Activated naive CD4-positive, alpha-beta T cell treated with anti-CD3 and anti-CD28 coated beads for 36 hours (primary cell): ENCODE measurements at regions not wholly inside any gene's neighbourhood (a gene's known extent, or its start where the extent isn't known, plus 50 kb on each side); places are given as distances from the start of the nearest gene placed in this dataset.

Source experiments
- CTCF ChIA-PET: fragments of 350-600 bp; sonication (Branson Sonifier 250); formaldehyde crosslinking; loops from one replicate; lab custom pipeline; 2021; ENCODE audit warnings: antibody characterized with exemption; lab: Charles Lee
- DNase-seq: peaks from one replicate; pipeline ENCODE4 v3.0.0-alpha.2; 2020
- H3K27ac Mint-ChIP-seq: one replicate; pipeline ENCODE4 v1.8.0; 2021; ENCODE audit warnings: mild to moderate bottlenecking, mixed read lengths
- H3K27me3 Mint-ChIP-seq: one replicate; pipeline ENCODE4 v1.8.0; 2021; ENCODE audit warnings: low read depth, mixed read lengths
- H3K36me3 Mint-ChIP-seq: one replicate; pipeline ENCODE4 v1.8.0; 2021; ENCODE audit warnings: low read depth, mixed read lengths
- H3K4me1 Mint-ChIP-seq: one replicate; pipeline ENCODE4 v1.8.0; 2021; ENCODE audit warnings: low read depth, mixed read lengths
- H3K4me3 Mint-ChIP-seq: one replicate; pipeline ENCODE4 v1.8.0; 2021; ENCODE audit warnings: mild to moderate bottlenecking, moderate library complexity, mixed read lengths
- H3K9me3 Mint-ChIP-seq: one replicate; pipeline ENCODE4 v1.8.0; 2021; ENCODE audit warnings: mixed read lengths
- intact Hi-C: fragments of 100-400 bp; cut with micrococcal nuclease; formaldehyde crosslinking; loops from one replicate; pipeline ENCODE4 v1.15.1; 2023

DNA sequence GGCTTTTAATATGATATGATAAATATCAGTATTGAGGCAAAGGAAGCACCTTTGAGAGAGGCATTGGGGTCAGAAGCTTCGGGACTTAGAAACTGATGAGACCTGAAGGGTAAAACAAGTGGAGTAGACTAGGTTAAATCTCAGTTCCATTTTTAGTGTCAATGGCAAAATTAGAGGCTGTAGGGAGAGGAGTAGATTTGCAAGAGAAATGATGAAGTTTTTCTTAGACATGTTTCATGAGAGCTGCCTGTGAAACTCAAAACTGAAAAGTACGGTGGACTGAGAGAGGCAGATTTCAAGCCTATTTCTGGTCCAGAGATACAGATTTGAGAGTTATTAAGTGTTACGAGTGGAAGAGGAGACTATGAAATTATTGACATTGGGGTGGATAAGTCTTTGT is 278.5 kb downstream of the TAF11L14 start:
- Mint-ChIP-seq H3K9me3 (peaks cover 5% of the 10 kb centered on the region), H3K27me3 (no peaks in the 10 kb centered on the region), H3K36me3 (no peaks in the 10 kb centered on the region), H3K27ac (no peak overlapping the region), H3K4me3 (no peak overlapping the region), H3K4me1 (no peaks in the 10 kb centered on the region)
- DNase-seq, result no peak
- intact Hi-C loops, result no loop called here
- CTCF ChIA-PET, result no interaction called here

DNA sequence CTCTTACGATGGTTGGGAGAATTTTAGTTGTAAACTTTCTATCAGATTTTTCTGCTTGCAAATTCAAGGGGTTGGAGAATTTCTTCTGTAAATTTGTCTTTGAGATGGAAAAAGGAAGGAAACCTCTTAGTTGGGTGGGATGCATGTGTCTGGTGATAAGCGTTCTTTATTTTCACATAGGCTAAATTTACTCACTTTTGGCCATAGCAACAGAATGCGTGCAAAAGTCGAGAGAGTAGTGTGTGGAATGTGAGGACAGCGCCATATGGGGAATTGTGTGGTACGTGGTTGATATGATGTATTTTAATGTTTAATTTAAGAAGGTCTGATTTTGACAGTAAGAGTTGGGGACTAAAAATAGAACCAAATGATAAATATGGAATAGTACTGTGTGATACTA is 282.2 kb downstream of the TAF11L14 start:
- no peak for DNase-seq
- H3K27ac Mint-ChIP-seq, result no peak overlapping the region
- H3K4me3 Mint-ChIP-seq, result no peak overlapping the region
- CTCF ChIA-PET, result interaction anchor here (0.6 kb wide), 1 partner anchor 1583 kb away, joined by 3 read pairs; no protein-coding TSS in a partner anchor
- H3K36me3 Mint-ChIP-seq, result no peaks in the 10 kb centered on the region
- no peaks in the 10 kb centered on the region for H3K4me1 Mint-ChIP-seq
- H3K9me3 Mint-ChIP-seq, result no peaks in the 10 kb centered on the region
- no peaks in the 10 kb centered on the region for H3K27me3 Mint-ChIP-seq
- intact Hi-C loops, result no loop called here

GRCh38 chr5:17917465-17917864 is 283.2 kb downstream of the TAF11L14 start:
- Mint-ChIP-seq H3K4me1 (no peaks in the 10 kb centered on the region), H3K4me3 (no peak overlapping the region), H3K27ac (no peak overlapping the region), H3K9me3 (no peaks in the 10 kb centered on the region), H3K27me3 (no peaks in the 10 kb centered on the region), H3K36me3 (no peaks in the 10 kb centered on the region)
- intact Hi-C loops, result no loop called here
- CTCF ChIA-PET, result no interaction called here
- DNase-seq, result no peak

- no peak for DNase-seq
- H3K4me1 Mint-ChIP-seq, result no peaks in the 10 kb centered on the region
- H3K36me3 Mint-ChIP-seq, result no peaks in the 10 kb centered on the region
- H3K4me3 Mint-ChIP-seq, result no peak overlapping the region
- CTCF ChIA-PET, result no interaction called here
- H3K27ac Mint-ChIP-seq, result no peak overlapping the region
- intact Hi-C loops, result no loop called here
- no peaks in the 10 kb centered on the region for H3K27me3 Mint-ChIP-seq
- H3K9me3 Mint-ChIP-seq, result no peaks in the 10 kb centered on the region
These were observed 284.3 kb downstream of the TAF11L14 start for GRCh38 chr5:17918373-17919104.

DNA sequence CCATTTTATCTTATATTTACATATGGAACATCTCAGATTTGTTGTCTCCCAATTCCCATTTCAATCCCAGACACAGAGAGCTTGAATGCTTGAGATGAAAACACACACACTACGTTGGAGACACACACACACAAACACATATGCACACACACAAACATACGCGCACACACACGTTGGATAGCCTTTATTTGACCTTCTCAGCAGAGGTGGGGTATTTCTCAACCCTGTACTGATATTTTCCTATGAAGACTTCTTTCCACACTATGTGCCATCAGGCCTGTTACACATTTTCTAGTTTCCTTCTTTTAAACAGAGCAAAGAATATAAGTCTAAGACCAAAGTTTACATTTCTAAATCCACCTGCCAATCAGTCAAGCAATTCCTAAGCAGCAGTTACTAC is 291.0 kb downstream of the TAF11L14 start:
- CTCF ChIA-PET, result interaction anchor here (0.6 kb wide), 1 partner anchor 1165 kb away, joined by 3 read pairs; no protein-coding TSS in a partner anchor
- no peaks in the 10 kb centered on the region for H3K36me3 Mint-ChIP-seq
- intact Hi-C loops, result no loop called here
- H3K27ac Mint-ChIP-seq, result no peak overlapping the region
- no peaks in the 10 kb centered on the region for H3K4me1 Mint-ChIP-seq
- no peaks in the 10 kb centered on the region for H3K27me3 Mint-ChIP-seq
- H3K4me3 Mint-ChIP-seq, result no peak overlapping the region
- DNase-seq, result no peak
- H3K9me3 Mint-ChIP-seq, result peaks cover 6% of the 10 kb centered on the region

- H3K4me1 Mint-ChIP-seq, result no peaks in the 10 kb centered on the region
- H3K36me3 Mint-ChIP-seq, result no peaks in the 10 kb centered on the region
- no peak for DNase-seq
- H3K27ac Mint-ChIP-seq, result no peak overlapping the region
- intact Hi-C loops, result no loop called here
- H3K9me3 Mint-ChIP-seq, result peaks cover 24% of the 10 kb centered on the region
- CTCF ChIA-PET, result no interaction called here
- no peak overlapping the region for H3K4me3 Mint-ChIP-seq
- no peaks in the 10 kb centered on the region for H3K27me3 Mint-ChIP-seq
These were observed 294.3 kb downstream of the TAF11L14 start for GRCh38 chr5:17928581-17928981.

DNA sequence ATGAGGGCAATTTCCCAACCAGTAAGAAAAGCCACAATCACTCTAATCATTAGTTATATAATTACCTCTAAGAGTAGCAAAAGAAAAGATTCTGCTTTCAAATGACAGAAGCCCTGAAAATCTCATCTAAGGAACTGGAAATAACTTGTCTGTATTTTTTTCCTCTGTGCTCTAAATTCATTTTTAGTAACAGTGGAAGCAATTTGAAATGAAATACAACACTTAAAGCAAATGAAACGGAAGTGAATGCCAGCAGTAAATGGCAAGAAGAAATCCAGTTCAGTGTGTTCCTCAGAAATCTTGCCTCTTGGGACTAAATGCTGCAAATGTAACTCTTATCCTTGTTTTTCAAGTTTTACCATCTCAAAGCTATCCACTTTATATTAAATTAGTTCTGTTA is 294.9 kb downstream of the TAF11L14 start:
- Mint-ChIP-seq H3K36me3 (no peaks in the 10 kb centered on the region), H3K4me1 (no peaks in the 10 kb centered on the region), H3K4me3 (no peak overlapping the region), H3K27ac (no peak overlapping the region), H3K9me3 (peaks cover 24% of the 10 kb centered on the region), H3K27me3 (no peaks in the 10 kb centered on the region)
- intact Hi-C loops, result no loop called here
- CTCF ChIA-PET, result no interaction called here
- no peak for DNase-seq

DNA sequence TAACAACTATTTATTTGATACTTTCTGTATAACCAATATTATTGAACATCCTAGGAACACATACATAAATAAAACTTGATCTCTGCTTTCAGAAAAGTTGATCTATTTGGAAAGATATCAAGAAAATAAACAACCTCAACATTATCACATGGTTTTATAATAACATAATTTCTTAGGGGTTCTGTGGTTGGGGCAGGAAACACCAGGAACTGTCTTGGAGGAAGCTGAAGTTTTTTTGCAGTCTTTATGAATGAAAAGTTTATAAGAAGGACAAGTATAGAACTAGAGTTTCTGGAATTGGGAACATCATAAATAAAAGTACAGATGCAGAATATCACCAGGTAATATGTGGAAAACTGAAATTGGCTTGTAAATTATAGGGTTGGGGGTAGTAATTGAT is 296.1 kb downstream of the TAF11L14 start:
- H3K36me3 Mint-ChIP-seq, result no peaks in the 10 kb centered on the region
- no peak overlapping the region for H3K27ac Mint-ChIP-seq
- no peak for DNase-seq
- no peak overlapping the region for H3K4me3 Mint-ChIP-seq
- no peaks in the 10 kb centered on the region for H3K4me1 Mint-ChIP-seq
- intact Hi-C loops, result no loop called here
- CTCF ChIA-PET, result no interaction called here
- peaks cover 28% of the 10 kb centered on the region for H3K9me3 Mint-ChIP-seq
- no peaks in the 10 kb centered on the region for H3K27me3 Mint-ChIP-seq

DNA sequence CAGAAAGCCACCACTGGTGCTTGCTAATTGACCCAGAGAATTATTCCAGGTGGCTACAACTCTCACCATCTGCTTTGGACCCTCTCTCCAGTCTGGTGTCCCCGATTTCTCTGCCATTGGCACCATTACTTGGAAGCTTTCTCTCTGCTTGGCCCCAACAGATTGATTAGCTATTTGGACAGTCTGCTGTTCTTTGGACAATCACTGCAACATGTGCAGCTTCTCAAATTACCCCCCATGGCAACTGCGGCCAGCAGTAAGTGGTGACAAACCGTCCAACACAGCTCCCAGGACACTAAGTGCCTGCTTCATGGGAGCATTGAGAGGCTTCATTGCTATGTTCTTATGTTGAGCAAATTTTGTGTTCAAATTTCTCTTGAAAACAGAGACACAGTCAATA is 309.8 kb downstream of the TAF11L14 start:
- no peak overlapping the region for H3K27ac Mint-ChIP-seq
- H3K9me3 Mint-ChIP-seq, result peaks cover 21% of the 10 kb centered on the region
- H3K36me3 Mint-ChIP-seq, result no peaks in the 10 kb centered on the region
- intact Hi-C loops, result no loop called here
- CTCF ChIA-PET, result no interaction called here
- no peak for DNase-seq
- H3K27me3 Mint-ChIP-seq, result no peaks in the 10 kb centered on the region
- no peak overlapping the region for H3K4me3 Mint-ChIP-seq
- no peaks in the 10 kb centered on the region for H3K4me1 Mint-ChIP-seq

GRCh38 chr5:17947029-17947428 is 312.8 kb downstream of the TAF11L14 start:
- H3K4me1 Mint-ChIP-seq, result no peaks in the 10 kb centered on the region
- H3K27ac Mint-ChIP-seq, result no peak overlapping the region
- intact Hi-C loops, result no loop called here

GRCh38 chr5:17951392-17952169 is 317.3 kb downstream of the TAF11L14 start:
- Mint-ChIP-seq H3K4me1 (no peaks in the 10 kb centered on the region), H3K27me3 (no peaks in the 10 kb centered on the region), H3K27ac (no peak overlapping the region), H3K9me3 (peaks cover 27% of the 10 kb centered on the region), H3K4me3 (no peak overlapping the region), H3K36me3 (no peaks in the 10 kb centered on the region)
- no peak for DNase-seq
- CTCF ChIA-PET, result no interaction called here
- intact Hi-C loops, result no loop called here

More at GRCh38 chr5:17947029-17947428, 312.8 kb downstream of the TAF11L14 start:
- H3K36me3 Mint-ChIP-seq, result no peaks in the 10 kb centered on the region
- peaks cover 27% of the 10 kb centered on the region for H3K9me3 Mint-ChIP-seq
- DNase-seq, result no peak
- no peaks in the 10 kb centered on the region for H3K27me3 Mint-ChIP-seq
- CTCF ChIA-PET, result no interaction called here
- H3K4me3 Mint-ChIP-seq, result no peak overlapping the region

- intact Hi-C loops, result no loop called here
- no peak overlapping the region for H3K27ac Mint-ChIP-seq
- DNase-seq, result no peak
- H3K4me3 Mint-ChIP-seq, result no peak overlapping the region
- peaks cover 23% of the 10 kb centered on the region for H3K9me3 Mint-ChIP-seq
- CTCF ChIA-PET, result no interaction called here
- H3K4me1 Mint-ChIP-seq, result no peaks in the 10 kb centered on the region
- H3K36me3 Mint-ChIP-seq, result no peaks in the 10 kb centered on the region
- H3K27me3 Mint-ChIP-seq, result no peaks in the 10 kb centered on the region
These were observed 318.0 kb downstream of the TAF11L14 start for GRCh38 chr5:17952231-17952630.

GRCh38 chr5:17964067-17964466 is 329.8 kb downstream of the TAF11L14 start:
- DNase-seq, result no peak
- CTCF ChIA-PET, result no interaction called here
- H3K27me3 Mint-ChIP-seq, result no peaks in the 10 kb centered on the region
- H3K4me1 Mint-ChIP-seq, result no peaks in the 10 kb centered on the region
- intact Hi-C loops, result no loop called here
- peaks cover 14% of the 10 kb centered on the region for H3K9me3 Mint-ChIP-seq
- no peaks in the 10 kb centered on the region for H3K36me3 Mint-ChIP-seq
- H3K4me3 Mint-ChIP-seq, result no peak overlapping the region
- no peak overlapping the region for H3K27ac Mint-ChIP-seq
